HepG2 (cell line): ENCODE measurements at regions not wholly inside any gene's neighbourhood (a gene's known extent, or its start where the extent isn't known, plus 50 kb on each side); places are given as distances from the start of the nearest gene placed in this dataset.

ENCODE experiments used
- DPF2 ChIP-seq: sonication (generic); formaldehyde crosslinking; IDR thresholded peaks from 2 replicates; pipeline ENCODE4 v1.4.0; 2020; ENCODE audit warnings: mild to moderate bottlenecking, low read depth, missing genetic modification reagents, borderline replicate concordance
- THAP7 ChIP-seq: sonication (generic); formaldehyde crosslinking; IDR thresholded peaks from 2 replicates; pipeline ENCODE4 v1.8.1; 2023; ENCODE audit warnings: mild to moderate bottlenecking, missing genetic modification reagents
- ZBTB33 ChIP-seq: sonication (generic); formaldehyde crosslinking; IDR thresholded peaks from 2 replicates; pipeline ENCODE4 v1.4.0; 2020; ENCODE audit warnings: missing genetic modification reagents
- ZFP41 ChIP-seq: sonication (generic); formaldehyde crosslinking; IDR thresholded peaks from 2 replicates; pipeline ENCODE4 v1.4.0; 2020; ENCODE audit warnings: mild to moderate bottlenecking, missing genetic modification reagents, borderline replicate concordance
- ZNF333 ChIP-seq: sonication (generic); formaldehyde crosslinking; IDR thresholded peaks from 2 replicates; pipeline ENCODE4 v1.4.0; 2020; ENCODE audit warnings: mild to moderate bottlenecking, missing genetic modification reagents, borderline replicate concordance
- ZNF512B ChIP-seq: sonication (generic); formaldehyde crosslinking; IDR thresholded peaks from 2 replicates; pipeline ENCODE4 v1.5.1; 2020; ENCODE audit warnings: missing genetic modification reagents, mild to moderate bottlenecking, borderline replicate concordance
- ZNF674 ChIP-seq: sonication (generic); formaldehyde crosslinking; IDR thresholded peaks from 2 replicates; pipeline ENCODE4 v1.5.0; 2020; ENCODE audit warnings: low read depth, mild to moderate bottlenecking, missing genetic modification reagents
- ZNF713 ChIP-seq: sonication (generic); formaldehyde crosslinking; IDR thresholded peaks from 2 replicates; pipeline ENCODE4 v1.4.0; 2020; ENCODE audit warnings: mild to moderate bottlenecking, missing genetic modification reagents
- ZNF768 ChIP-seq: sonication (generic); formaldehyde crosslinking; IDR thresholded peaks from 2 replicates; pipeline ENCODE4 v1.4.0; 2020; ENCODE audit warnings: missing genetic modification reagents
- TF ChIP-seq, protein P1 (sequence below): sonication (generic); formaldehyde crosslinking; IDR thresholded peaks from 2 replicates; pipeline ENCODE4 v1.4.0; 2020; ENCODE audit warnings: mild to moderate bottlenecking, missing genetic modification reagents
- TF ChIP-seq, protein P2 (sequence below): sonication (generic); formaldehyde crosslinking; IDR thresholded peaks from 2 replicates; pipeline ENCODE4 v1.4.0; 2020; ENCODE audit warnings: missing genetic modification reagents

DNA sequence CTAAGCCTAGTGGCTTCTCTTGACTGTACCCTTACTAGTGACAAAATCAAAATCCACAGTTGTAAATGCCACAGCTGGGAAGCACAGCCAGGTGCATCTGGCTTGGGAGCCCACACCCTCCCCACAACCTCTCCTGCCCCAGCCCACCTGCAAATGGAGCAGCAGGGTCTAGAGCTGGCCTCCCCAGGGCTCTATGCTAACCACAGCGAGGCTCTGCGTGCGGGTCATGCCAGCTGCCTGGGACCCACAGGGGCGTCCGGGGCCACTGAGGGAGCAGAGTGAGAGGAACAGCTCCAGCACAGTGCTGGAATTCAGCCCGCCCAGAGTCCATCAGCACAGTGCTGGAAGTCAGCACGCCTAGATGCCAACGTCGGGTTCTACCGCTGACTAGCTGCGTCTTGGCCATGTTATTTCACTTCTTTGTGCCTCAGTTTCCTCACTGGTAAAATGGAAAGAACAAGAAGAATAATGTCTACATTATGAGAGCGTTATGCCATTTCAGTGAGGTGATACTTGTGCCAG, 109.1 kb upstream of the ID2 start (continued):
- TF ChIP-seq ZNF512B (CRISPR knock-in tag): 0 out of 2 replicates have a peak, but pooled peaks have one; percentile 53
- 0 out of 2 replicates have a peak, but pooled peaks have one; percentile 6 for TF ChIP-seq ZNF674 (CRISPR knock-in tag)
- no peak for TF ChIP-seq ZNF713 (CRISPR knock-in tag)
- TF ChIP-seq, protein P1, sequence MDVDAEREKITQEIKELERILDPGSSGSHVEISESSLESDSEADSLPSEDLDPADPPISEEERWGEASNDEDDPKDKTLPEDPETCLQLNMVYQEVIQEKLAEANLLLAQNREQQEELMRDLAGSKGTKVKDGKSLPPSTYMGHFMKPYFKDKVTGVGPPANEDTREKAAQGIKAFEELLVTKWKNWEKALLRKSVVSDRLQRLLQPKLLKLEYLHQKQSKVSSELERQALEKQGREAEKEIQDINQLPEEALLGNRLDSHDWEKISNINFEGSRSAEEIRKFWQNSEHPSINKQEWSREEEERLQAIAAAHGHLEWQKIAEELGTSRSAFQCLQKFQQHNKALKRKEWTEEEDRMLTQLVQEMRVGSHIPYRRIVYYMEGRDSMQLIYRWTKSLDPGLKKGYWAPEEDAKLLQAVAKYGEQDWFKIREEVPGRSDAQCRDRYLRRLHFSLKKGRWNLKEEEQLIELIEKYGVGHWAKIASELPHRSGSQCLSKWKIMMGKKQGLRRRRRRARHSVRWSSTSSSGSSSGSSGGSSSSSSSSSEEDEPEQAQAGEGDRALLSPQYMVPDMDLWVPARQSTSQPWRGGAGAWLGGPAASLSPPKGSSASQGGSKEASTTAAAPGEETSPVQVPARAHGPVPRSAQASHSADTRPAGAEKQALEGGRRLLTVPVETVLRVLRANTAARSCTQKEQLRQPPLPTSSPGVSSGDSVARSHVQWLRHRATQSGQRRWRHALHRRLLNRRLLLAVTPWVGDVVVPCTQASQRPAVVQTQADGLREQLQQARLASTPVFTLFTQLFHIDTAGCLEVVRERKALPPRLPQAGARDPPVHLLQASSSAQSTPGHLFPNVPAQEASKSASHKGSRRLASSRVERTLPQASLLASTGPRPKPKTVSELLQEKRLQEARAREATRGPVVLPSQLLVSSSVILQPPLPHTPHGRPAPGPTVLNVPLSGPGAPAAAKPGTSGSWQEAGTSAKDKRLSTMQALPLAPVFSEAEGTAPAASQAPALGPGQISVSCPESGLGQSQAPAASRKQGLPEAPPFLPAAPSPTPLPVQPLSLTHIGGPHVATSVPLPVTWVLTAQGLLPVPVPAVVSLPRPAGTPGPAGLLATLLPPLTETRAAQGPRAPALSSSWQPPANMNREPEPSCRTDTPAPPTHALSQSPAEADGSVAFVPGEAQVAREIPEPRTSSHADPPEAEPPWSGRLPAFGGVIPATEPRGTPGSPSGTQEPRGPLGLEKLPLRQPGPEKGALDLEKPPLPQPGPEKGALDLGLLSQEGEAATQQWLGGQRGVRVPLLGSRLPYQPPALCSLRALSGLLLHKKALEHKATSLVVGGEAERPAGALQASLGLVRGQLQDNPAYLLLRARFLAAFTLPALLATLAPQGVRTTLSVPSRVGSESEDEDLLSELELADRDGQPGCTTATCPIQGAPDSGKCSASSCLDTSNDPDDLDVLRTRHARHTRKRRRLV (CRISPR knock-in tag): no peak
- 0 out of 2 replicates have a peak, but pooled peaks have one; percentile 72 for TF ChIP-seq ZBTB33
- TF ChIP-seq ZNF333 (CRISPR knock-in tag): 0 out of 2 replicates have a peak, but pooled peaks have one; percentile 41
- 0 out of 2 replicates have a peak, but pooled peaks have one; percentile 9 for TF ChIP-seq ZFP41
- TF ChIP-seq, protein P2, sequence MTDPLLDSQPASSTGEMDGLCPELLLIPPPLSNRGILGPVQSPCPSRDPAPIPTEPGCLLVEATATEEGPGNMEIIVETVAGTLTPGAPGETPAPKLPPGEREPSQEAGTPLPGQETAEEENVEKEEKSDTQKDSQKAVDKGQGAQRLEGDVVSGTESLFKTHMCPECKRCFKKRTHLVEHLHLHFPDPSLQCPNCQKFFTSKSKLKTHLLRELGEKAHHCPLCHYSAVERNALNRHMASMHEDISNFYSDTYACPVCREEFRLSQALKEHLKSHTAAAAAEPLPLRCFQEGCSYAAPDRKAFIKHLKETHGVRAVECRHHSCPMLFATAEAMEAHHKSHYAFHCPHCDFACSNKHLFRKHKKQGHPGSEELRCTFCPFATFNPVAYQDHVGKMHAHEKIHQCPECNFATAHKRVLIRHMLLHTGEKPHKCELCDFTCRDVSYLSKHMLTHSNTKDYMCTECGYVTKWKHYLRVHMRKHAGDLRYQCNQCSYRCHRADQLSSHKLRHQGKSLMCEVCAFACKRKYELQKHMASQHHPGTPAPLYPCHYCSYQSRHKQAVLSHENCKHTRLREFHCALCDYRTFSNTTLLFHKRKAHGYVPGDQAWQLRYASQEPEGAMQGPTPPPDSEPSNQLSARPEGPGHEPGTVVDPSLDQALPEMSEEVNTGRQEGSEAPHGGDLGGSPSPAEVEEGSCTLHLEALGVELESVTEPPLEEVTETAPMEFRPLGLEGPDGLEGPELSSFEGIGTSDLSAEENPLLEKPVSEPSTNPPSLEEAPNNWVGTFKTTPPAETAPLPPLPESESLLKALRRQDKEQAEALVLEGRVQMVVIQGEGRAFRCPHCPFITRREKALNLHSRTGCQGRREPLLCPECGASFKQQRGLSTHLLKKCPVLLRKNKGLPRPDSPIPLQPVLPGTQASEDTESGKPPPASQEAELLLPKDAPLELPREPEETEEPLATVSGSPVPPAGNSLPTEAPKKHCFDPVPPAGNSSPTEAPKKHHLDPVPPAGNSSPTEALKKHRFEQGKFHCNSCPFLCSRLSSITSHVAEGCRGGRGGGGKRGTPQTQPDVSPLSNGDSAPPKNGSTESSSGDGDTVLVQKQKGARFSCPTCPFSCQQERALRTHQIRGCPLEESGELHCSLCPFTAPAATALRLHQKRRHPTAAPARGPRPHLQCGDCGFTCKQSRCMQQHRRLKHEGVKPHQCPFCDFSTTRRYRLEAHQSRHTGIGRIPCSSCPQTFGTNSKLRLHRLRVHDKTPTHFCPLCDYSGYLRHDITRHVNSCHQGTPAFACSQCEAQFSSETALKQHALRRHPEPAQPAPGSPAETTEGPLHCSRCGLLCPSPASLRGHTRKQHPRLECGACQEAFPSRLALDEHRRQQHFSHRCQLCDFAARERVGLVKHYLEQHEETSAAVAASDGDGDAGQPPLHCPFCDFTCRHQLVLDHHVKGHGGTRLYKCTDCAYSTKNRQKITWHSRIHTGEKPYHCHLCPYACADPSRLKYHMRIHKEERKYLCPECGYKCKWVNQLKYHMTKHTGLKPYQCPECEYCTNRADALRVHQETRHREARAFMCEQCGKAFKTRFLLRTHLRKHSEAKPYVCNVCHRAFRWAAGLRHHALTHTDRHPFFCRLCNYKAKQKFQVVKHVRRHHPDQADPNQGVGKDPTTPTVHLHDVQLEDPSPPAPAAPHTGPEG: peak; percentile 24
- TF ChIP-seq ZNF768 (CRISPR knock-in tag): peak; percentile 57; the same call in 1 of the 2 replicates
- no peak for TF ChIP-seq THAP7 (CRISPR knock-in tag)
- TF ChIP-seq DPF2: no peak
